BLaER1 (cell line): ENCODE measurements at regions not wholly inside any gene's neighbourhood (a gene's known extent, or its start where the extent isn't known, plus 50 kb on each side); places are given as distances from the start of the nearest gene placed in this dataset.

Experiments
- H3K27ac ChIP-seq: shearing (Covaris generic); formaldehyde crosslinking; 2 replicates; pipeline ENCODE4 v1.8.1; 2022
- H3K27me3 ChIP-seq: shearing (Covaris generic); formaldehyde crosslinking; 2 replicates; pipeline ENCODE4 v1.8.1; 2022
- H3K36me3 ChIP-seq: shearing (Covaris generic); formaldehyde crosslinking; 2 replicates; pipeline ENCODE4 v1.8.1; 2022
- H3K4me1 ChIP-seq: shearing (Covaris generic); formaldehyde crosslinking; 2 replicates; pipeline ENCODE4 v1.8.1; 2022
- H3K4me2 ChIP-seq: shearing (Covaris generic); formaldehyde crosslinking; 2 replicates; pipeline ENCODE4 v1.8.1; 2022
- H3K4me3 ChIP-seq: shearing (Covaris generic); formaldehyde crosslinking; 2 replicates; pipeline ENCODE4 v1.8.1; 2022
- H3K9ac ChIP-seq: shearing (Covaris generic); formaldehyde crosslinking; 2 replicates; pipeline ENCODE4 v1.8.1; 2022
- H3K9me3 ChIP-seq: shearing (Covaris generic); formaldehyde crosslinking; 2 replicates; pipeline ENCODE4 v1.8.1; 2022
- H4K20me1 ChIP-seq: shearing (Covaris generic); formaldehyde crosslinking; 2 replicates; pipeline ENCODE4 v1.8.1; 2022
- Cebpa-rat ChIP-seq: shearing (Covaris generic); IDR thresholded peaks from 2 replicates; pipeline ENCODE4 v1.8.1; 2022

DNA sequence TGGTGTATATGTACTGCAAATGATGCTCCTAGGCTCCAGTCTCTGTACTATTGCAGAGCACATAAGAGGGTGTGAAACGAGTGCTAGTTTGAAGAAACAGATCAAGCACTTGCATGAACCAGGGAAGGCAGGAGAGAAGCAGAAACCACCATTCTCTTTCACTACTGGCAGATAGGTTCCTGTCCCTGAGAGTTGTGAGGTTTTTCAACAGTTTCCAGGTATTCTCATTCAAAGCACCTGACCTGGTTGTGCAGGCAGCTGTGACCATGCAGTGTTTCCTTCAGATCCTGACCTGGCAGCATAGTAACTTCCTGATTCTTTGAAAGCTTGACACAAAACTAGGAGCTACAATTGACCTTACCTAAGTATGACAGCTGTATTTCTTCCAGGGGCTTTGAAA is 164.9 kb downstream of the UFM1 start:
- no peaks in the 10 kb centered on the region for H4K20me1 ChIP-seq
- no peaks in the 10 kb centered on the region for H3K36me3 ChIP-seq
- no peaks in the 10 kb centered on the region for H3K4me1 ChIP-seq
- H3K27me3 ChIP-seq, result no peaks in the 10 kb centered on the region
- no peak overlapping the region for H3K4me2 ChIP-seq
- TF ChIP-seq Cebpa-rat, result no peak
- H3K9me3 ChIP-seq, result peaks cover 14% of the 10 kb centered on the region
- H3K27ac ChIP-seq, result no peak overlapping the region
- H3K9ac ChIP-seq, result no peak overlapping the region
- H3K4me3 ChIP-seq, result no peak overlapping the region

DNA sequence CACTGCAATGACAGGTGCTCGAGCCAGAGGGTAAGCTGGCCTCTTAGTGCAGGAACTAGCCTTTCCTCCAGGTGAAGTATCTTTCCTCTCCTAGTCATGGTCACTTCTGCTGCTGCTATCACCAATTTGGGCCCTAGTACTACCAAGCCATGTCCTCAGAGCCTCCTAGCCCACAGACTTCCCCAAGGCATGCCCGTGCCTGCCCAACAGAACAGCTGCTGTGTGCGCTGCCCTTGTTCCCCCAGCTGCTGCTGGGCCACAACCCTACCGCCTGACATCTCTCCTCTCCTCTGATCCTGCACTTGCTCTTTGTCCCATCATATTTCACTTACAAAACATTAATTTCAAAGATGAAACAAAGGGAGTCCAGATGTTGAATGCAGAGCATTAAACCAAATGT is 168.5 kb upstream of the FREM2 start:
- no peak for TF ChIP-seq Cebpa-rat
- Histone ChIP-seq H3K27ac (no peak overlapping the region), H3K9ac (no peak overlapping the region)

DNA sequence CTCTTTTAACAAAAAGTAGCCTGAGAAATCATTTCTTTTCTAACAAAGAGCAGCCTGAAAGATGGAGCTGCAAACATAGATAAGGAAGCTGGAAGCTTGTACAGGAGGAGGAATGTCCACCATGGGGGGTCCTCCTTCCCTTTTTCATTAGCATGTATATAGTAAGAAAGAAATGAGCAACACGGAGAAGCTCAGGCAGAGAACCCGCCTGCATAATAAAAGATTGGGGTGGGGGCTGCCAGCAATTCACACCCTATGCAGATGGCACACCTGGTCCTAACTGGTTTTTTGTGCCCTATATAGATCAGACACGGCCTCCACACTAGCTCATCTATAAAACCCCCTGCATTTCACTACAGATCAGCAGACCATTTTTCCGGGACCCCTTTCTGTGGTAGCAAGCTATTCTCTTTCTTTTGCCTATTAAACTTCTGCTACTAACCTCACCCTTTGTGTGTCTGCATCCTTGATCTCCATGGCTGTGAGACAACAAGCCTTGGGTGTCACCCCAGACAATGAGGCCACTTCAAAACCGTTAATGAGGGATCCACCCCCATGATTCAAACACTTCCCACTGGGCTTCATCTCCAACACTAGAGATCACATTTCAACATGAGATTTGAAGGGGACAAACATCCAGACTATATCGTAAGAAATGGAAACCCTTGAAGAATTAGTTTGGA is 167.5 kb upstream of the FREM2 start:
- no peaks in the 10 kb centered on the region for H3K36me3 ChIP-seq
- H3K27ac ChIP-seq, result no peak overlapping the region
- H3K4me2 ChIP-seq, result no peak overlapping the region
- no peaks in the 10 kb centered on the region for H3K4me1 ChIP-seq
- TF ChIP-seq Cebpa-rat, result no peak
- H4K20me1 ChIP-seq, result no peaks in the 10 kb centered on the region
- no peak overlapping the region for H3K9ac ChIP-seq
- H3K4me3 ChIP-seq, result no peak overlapping the region
- H3K27me3 ChIP-seq, result no peaks in the 10 kb centered on the region
- H3K9me3 ChIP-seq, result peaks cover 24% of the 10 kb centered on the region

More for the DNA sequence above, 168.5 kb upstream of the FREM2 start:
- Histone ChIP-seq H3K4me1 (no peaks in the 10 kb centered on the region), H3K4me3 (no peak overlapping the region), H3K4me2 (no peak overlapping the region), H4K20me1 (no peaks in the 10 kb centered on the region), H3K36me3 (no peaks in the 10 kb centered on the region), H3K27me3 (no peaks in the 10 kb centered on the region), H3K9me3 (peaks cover 24% of the 10 kb centered on the region)

DNA sequence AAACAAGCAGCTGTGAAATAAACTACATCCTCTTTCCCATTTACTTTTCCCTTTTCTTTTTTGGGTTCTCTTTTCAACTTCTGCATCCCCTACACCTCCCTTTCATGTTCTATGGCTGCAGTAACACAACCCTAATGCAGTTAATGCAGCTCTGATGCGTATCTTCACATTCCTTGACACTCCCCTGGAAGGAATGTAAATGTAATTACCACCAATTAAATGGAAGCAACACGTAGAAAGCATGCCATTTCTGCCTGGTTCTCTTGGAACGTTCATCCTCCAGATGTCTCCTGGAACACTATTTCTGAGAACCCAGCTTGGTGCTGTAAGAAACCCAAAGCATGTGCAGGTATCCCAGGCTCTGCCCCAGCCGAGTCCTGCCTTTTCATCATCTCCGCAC is 166.8 kb upstream of the FREM2 start:
- no peak for TF ChIP-seq Cebpa-rat
- Histone ChIP-seq H3K36me3 (no peaks in the 10 kb centered on the region), H3K9me3 (peaks cover 24% of the 10 kb centered on the region), H3K27ac (no peak overlapping the region), H3K9ac (no peak overlapping the region), H3K27me3 (no peaks in the 10 kb centered on the region), H4K20me1 (no peaks in the 10 kb centered on the region), H3K4me2 (no peak overlapping the region), H3K4me1 (no peaks in the 10 kb centered on the region), H3K4me3 (no peak overlapping the region)

DNA sequence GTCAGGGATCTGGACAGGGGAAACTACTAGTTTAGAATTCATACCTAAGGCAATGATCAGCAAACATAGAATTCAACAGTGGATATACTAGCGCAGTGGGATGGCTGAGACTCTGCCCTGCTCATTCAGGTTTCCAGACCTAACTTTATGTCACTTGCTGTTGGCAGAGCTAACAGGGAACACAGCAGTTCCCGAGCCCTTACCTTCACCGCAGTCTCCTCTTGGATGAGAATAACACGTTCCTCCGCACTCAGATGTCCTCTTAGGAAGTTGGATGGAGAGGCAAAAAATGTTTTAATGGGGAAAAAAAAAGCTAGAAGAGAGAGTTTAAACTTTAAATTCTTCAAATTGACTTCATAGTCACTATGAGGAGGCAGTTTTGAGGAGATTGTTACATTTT is 159.7 kb upstream of the FREM2 start:
- no peak overlapping the region for H3K4me3 ChIP-seq
- no peaks in the 10 kb centered on the region for H3K36me3 ChIP-seq
- no peak overlapping the region for H3K27ac ChIP-seq
- H3K27me3 ChIP-seq, result no peaks in the 10 kb centered on the region
- no peak for TF ChIP-seq Cebpa-rat
- H3K9ac ChIP-seq, result no peak overlapping the region
- H3K4me2 ChIP-seq, result no peak overlapping the region
- H3K4me1 ChIP-seq, result 0 out of 2 replicates have a peak, but pooled peaks cover 4% of the 10 kb centered on the region
- no peaks in the 10 kb centered on the region for H3K9me3 ChIP-seq
- no peaks in the 10 kb centered on the region for H4K20me1 ChIP-seq

DNA sequence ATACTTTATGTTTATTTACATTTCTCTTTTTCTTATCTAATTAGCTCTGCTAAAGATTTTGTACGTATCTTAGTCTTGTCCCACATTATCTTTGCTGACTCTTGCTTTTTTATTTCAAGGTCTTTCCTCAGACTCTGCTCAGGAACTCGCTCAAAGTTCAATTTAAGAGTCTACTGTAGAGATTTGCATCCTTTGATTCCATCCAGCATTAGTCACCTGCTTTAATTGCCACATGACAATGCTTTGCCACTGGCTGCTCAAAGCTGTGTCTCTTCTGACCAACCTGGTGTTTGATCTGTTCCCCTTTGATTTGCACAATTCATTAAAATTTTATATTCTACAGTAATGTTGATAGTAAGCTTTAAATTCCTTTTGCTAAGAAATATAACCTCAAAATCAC is 157.9 kb upstream of the FREM2 start:
- 0 out of 2 replicates have a peak, but pooled peaks cover 4% of the 10 kb centered on the region for H3K4me1 ChIP-seq
- no peak for TF ChIP-seq Cebpa-rat
- no peaks in the 10 kb centered on the region for H3K9me3 ChIP-seq
- H3K4me2 ChIP-seq, result no peak overlapping the region
- H3K9ac ChIP-seq, result no peak overlapping the region
- H3K27me3 ChIP-seq, result no peaks in the 10 kb centered on the region
- no peaks in the 10 kb centered on the region for H4K20me1 ChIP-seq
- no peak overlapping the region for H3K4me3 ChIP-seq
- no peak overlapping the region for H3K27ac ChIP-seq
- H3K36me3 ChIP-seq, result no peaks in the 10 kb centered on the region

DNA sequence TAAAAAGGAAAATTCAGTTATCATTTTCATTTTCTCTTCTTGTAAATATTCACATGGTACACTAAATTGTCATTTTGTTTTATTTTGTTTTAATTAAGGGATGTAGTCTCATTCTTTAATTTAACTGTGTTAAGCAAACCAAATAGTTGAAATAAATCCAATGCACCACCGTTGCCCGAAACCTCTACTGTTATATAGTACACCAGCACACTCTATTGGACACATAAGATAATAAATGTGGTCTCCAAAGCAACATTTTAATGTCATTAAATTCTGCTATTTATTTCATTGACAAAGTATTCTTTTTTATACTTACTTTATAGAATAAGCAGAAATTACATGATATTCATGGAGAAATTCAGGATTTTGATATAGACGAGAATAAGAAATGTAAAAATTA is 156.4 kb upstream of the FREM2 start:
- no peak overlapping the region for H3K4me3 ChIP-seq
- H3K27me3 ChIP-seq, result no peaks in the 10 kb centered on the region
- 0 out of 2 replicates have a peak, but pooled peaks cover 4% of the 10 kb centered on the region for H3K4me1 ChIP-seq
- H3K4me2 ChIP-seq, result no peak overlapping the region
- no peaks in the 10 kb centered on the region for H3K9me3 ChIP-seq
- H3K9ac ChIP-seq, result no peak overlapping the region
- no peak overlapping the region for H3K27ac ChIP-seq
- H4K20me1 ChIP-seq, result no peaks in the 10 kb centered on the region
- no peaks in the 10 kb centered on the region for H3K36me3 ChIP-seq
- TF ChIP-seq Cebpa-rat, result no peak

DNA sequence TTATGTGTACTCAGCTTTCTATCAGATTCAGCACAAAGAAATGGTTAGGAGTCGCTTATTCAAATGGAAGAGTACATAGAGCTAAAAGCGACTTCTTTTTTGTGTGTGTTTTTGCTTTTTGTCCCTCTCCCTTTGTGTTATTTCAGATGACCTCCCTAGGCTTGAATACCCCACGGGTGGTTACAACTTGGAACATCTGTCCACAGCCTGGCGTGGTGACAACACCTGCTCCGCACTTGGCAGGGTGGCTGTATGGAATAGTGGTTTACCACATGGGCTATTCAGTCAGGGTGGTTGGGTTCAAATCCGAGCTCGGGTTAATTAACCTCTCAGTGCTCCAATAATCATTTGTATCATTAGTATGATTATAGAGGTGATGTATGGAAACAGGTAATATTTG is 151.6 kb upstream of the FREM2 start:
- Histone ChIP-seq H3K4me3 (no peak overlapping the region), H3K9me3 (no peaks in the 10 kb centered on the region), H3K27ac (no peak overlapping the region), H4K20me1 (no peaks in the 10 kb centered on the region), H3K27me3 (no peaks in the 10 kb centered on the region), H3K4me2 (no peak overlapping the region), H3K4me1 (no peaks in the 10 kb centered on the region), H3K9ac (no peak overlapping the region), H3K36me3 (no peaks in the 10 kb centered on the region)
- no peak for TF ChIP-seq Cebpa-rat

DNA sequence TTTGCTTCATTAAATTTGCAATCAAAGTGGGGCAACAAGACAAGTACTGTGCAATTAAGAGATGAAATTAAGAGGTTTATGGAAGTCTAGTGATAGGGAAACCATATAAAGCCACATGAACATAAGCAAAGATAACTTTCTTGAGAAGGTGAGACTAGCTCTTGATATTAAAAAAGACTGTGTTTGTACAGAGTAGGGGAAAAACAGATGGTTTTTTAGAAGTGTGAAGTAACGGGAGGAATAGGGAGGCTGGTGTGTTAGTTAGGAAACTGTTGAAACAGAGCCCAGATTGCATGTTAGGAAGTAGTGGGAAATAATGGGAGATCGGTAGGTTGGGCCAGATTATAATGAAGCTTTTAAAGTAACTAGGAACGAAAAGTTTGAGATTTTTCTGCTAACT is 149.8 kb upstream of the FREM2 start:
- no peaks in the 10 kb centered on the region for H3K9me3 ChIP-seq
- H3K27ac ChIP-seq, result no peak overlapping the region
- no peaks in the 10 kb centered on the region for H4K20me1 ChIP-seq
- H3K27me3 ChIP-seq, result no peaks in the 10 kb centered on the region
- no peak overlapping the region for H3K4me3 ChIP-seq
- H3K4me1 ChIP-seq, result no peaks in the 10 kb centered on the region
- TF ChIP-seq Cebpa-rat, result no peak
- H3K36me3 ChIP-seq, result no peaks in the 10 kb centered on the region
- no peak overlapping the region for H3K4me2 ChIP-seq
- H3K9ac ChIP-seq, result no peak overlapping the region

DNA sequence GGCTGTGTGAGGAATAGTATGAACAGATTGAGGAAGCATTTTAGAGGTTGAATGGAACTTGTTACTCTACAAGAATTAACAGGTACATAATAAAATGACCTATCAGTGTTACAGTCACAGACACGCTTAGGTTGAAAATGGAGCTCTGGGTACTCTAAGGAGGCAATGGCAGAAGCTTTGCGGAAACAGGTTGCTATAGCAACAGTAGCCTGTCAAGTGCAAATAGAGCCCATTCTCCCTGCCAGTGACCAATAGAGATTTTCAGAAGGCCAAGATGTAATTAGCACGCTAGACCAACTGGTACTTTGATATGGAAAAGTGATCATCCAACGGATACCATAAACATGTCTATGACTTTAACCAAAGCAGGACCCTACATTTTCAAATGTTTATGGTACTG is 148.5 kb upstream of the FREM2 start:
- Histone ChIP-seq H3K9ac (no peak overlapping the region), H3K36me3 (no peaks in the 10 kb centered on the region)
- no peak for TF ChIP-seq Cebpa-rat

DNA sequence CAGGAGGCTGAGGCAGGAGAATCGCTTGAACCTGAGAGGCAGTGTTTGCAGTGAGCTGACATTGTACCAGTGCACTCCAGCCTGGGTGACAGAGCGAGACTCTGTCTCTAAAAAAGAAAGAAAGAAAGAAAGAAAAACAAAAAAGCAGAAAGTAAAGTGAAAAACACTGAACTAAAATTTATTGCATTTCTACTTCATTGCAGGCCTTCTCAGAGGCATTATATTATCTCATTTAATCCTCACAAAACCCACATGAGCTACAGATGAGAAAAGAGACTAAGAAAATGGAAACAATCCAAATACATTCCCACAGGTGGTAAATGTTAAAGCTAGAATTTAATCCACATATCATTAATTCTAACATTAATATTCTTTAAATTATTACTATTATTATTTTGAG is 147.2 kb upstream of the FREM2 start:
- Histone ChIP-seq H3K27me3 (no peaks in the 10 kb centered on the region), H3K9ac (no peak overlapping the region), H3K4me2 (no peak overlapping the region), H3K9me3 (no peaks in the 10 kb centered on the region), H3K4me1 (no peaks in the 10 kb centered on the region), H3K27ac (no peak overlapping the region), H4K20me1 (no peaks in the 10 kb centered on the region), H3K36me3 (no peaks in the 10 kb centered on the region), H3K4me3 (no peak overlapping the region)
- TF ChIP-seq Cebpa-rat, result no peak

More for the DNA sequence above, 148.5 kb upstream of the FREM2 start:
- Histone ChIP-seq H3K27ac (no peak overlapping the region), H3K4me3 (no peak overlapping the region), H3K27me3 (no peaks in the 10 kb centered on the region), H4K20me1 (no peaks in the 10 kb centered on the region), H3K4me1 (no peaks in the 10 kb centered on the region), H3K4me2 (no peak overlapping the region), H3K9me3 (no peaks in the 10 kb centered on the region)
